ENCODE measurements at regions not wholly inside any gene's neighbourhood (a gene's known extent, or its start where the extent isn't known, plus 50 kb on each side); places are given as distances from the start of the nearest gene placed in this dataset.

GRCh38 chr7:46357851-46358250, 436.8 kb upstream of the IGFBP3 start:
- ChIA-PET POLR2A (no interaction called here), CTCF (interaction anchor here (0.7 to 2.0 kb wide), 3 partner anchors 17 to 824 kb away, joined by 3 to 9 read pairs (median 3); no protein-coding TSS in a partner anchor)
- no peak for DNase-seq (ENCODE audit: low read depth)
- H3K36me3 ChIP-seq (ENCODE audit: control insufficient read depth, insufficient read depth, low read length): no peaks in the 10 kb centered on the region
- no peak for TF ChIP-seq CTCF (IDR thresholded peaks at IDR 0.05; ENCODE audit: insufficient read depth, low read depth, low read length)
- H3K4me3 ChIP-seq (ENCODE audit: low read depth, low read length): no peak overlapping the region
- no peaks in the 10 kb centered on the region for H3K27me3 ChIP-seq (ENCODE audit: control insufficient read depth, insufficient read depth, low read length)

GRCh38 chr7:46357290-46357689, 436.2 kb upstream of the IGFBP3 start:
- no peak for TF ChIP-seq CTCF (IDR thresholded peaks at IDR 0.05; ENCODE audit: insufficient read depth, low read depth, low read length)
- POLR2A ChIA-PET: no interaction called here
- Histone ChIP-seq H3K27me3 (ENCODE audit: control insufficient read depth, insufficient read depth, low read length) (no peaks in the 10 kb centered on the region), H3K36me3 (ENCODE audit: control insufficient read depth, insufficient read depth, low read length) (no peaks in the 10 kb centered on the region), H3K4me3 (ENCODE audit: low read depth, low read length) (no peak overlapping the region)
- CTCF ChIA-PET: interaction anchor here (0.7 to 2.0 kb wide), 2 partner anchors 18 to 435 kb away, joined by 3 to 9 read pairs; no protein-coding TSS in a partner anchor
- no peak for DNase-seq (ENCODE audit: low read depth)

- ChIA-PET CTCF (interaction anchor here (0.6 to 2.0 kb wide), 2 partner anchors 26 to 434 kb away, joined by 4 to 9 read pairs; no protein-coding TSS in a partner anchor), POLR2A (no interaction called here)
- H3K27me3 ChIP-seq (ENCODE audit: control insufficient read depth, insufficient read depth, low read length): no peaks in the 10 kb centered on the region
- no peak overlapping the region for H3K4me3 ChIP-seq (ENCODE audit: low read depth, low read length)
- TF ChIP-seq CTCF (IDR thresholded peaks at IDR 0.05; ENCODE audit: insufficient read depth, low read depth, low read length): no peak
- H3K36me3 ChIP-seq (ENCODE audit: control insufficient read depth, insufficient read depth, low read length): no peaks in the 10 kb centered on the region
- no peak for DNase-seq (ENCODE audit: low read depth)
These were observed 435.3 kb upstream of the IGFBP3 start for GRCh38 chr7:46356371-46356770.

GRCh38 chr7:46355331-46355730, 434.3 kb upstream of the IGFBP3 start:
- POLR2A ChIA-PET: no interaction called here
- no peak for DNase-seq (ENCODE audit: low read depth)
- H3K36me3 ChIP-seq (ENCODE audit: control insufficient read depth, insufficient read depth, low read length): no peaks in the 10 kb centered on the region
- no peak for TF ChIP-seq CTCF (IDR thresholded peaks at IDR 0.05; ENCODE audit: insufficient read depth, low read depth, low read length)
- no peaks in the 10 kb centered on the region for H3K27me3 ChIP-seq (ENCODE audit: control insufficient read depth, insufficient read depth, low read length)
- CTCF ChIA-PET: interaction anchor here (1.0 to 1.9 kb wide), 2 partner anchors 434 to 466 kb away, joined by 3 to 6 read pairs; partner anchors contain the start of gene IGFBP3
- no peak overlapping the region for H3K4me3 ChIP-seq (ENCODE audit: low read depth, low read length)

- CTCF ChIA-PET: interaction anchor here (0.6 to 5.1 kb wide), 7 partner anchors 189 to 435 kb away, joined by 3 to 61 read pairs (median 3); partner anchors contain the start of gene IGFBP3
- Histone ChIP-seq H3K4me3 (ENCODE audit: low read depth, low read length) (no peak overlapping the region), H3K27me3 (ENCODE audit: control insufficient read depth, insufficient read depth, low read length) (no peaks in the 10 kb centered on the region), H3K36me3 (ENCODE audit: control insufficient read depth, insufficient read depth, low read length) (no peaks in the 10 kb centered on the region)
- POLR2A ChIA-PET: no interaction called here
- peak; percentile 62 for TF ChIP-seq CTCF (IDR thresholded peaks at IDR 0.05; ENCODE audit: insufficient read depth, low read depth, low read length)
- DNase-seq (ENCODE audit: low read depth): peak; percentile 12
These were observed 431.2 kb upstream of the IGFBP3 start for GRCh38 chr7:46352004-46352954.
